PFSK-1 (cell line): ENCODE measurements at regions not wholly inside any gene's neighbourhood (a gene's known extent, or its start where the extent isn't known, plus 50 kb on each side); places are given as distances from the start of the nearest gene placed in this dataset.

Experiments
- FOXP2 ChIP-seq: optimal IDR thresholded peaks from 2 replicates; pipeline ENCODE3; 2011; ENCODE audit warnings: borderline replicate concordance, control low read depth, inconsistent platforms; ENCODE audit not compliant: insufficient read depth; ENCODE audit errors: extremely low read length, extremely low read depth
- POLR2AphosphoS5 ChIP-seq: IDR thresholded peaks from 2 replicates; pipeline ENCODE4 v1.6.1; 2012; ENCODE audit warnings: low read depth, mild to moderate bottlenecking, control low read depth, low read length, moderate library complexity
- REST ChIP-seq, 2 experiments: IDR thresholded peaks; 2 replicates each; pipeline versions ENCODE4 v1.6.1 to v1.8.0; 2011 to 2012; ENCODE audit warnings: low read depth in 2 of 2, low read length in 2 of 2, control low read depth in 1 of 2, inconsistent platforms in 1 of 2, mild to moderate bottlenecking in 1 of 2, moderate library complexity in 1 of 2; ENCODE audit not compliant: insufficient read depth in 1 of 2
- SIN3A ChIP-seq: IDR thresholded peaks from 2 replicates; pipeline ENCODE4 v1.6.1; 2012; ENCODE audit warnings: mild to moderate bottlenecking, low read length, moderate library complexity, borderline replicate concordance; ENCODE audit not compliant: insufficient read depth
- TAF1 ChIP-seq: IDR thresholded peaks from 2 replicates; pipeline ENCODE4 v1.6.1; 2012; ENCODE audit warnings: low read length, control low read depth, borderline replicate concordance; ENCODE audit not compliant: insufficient read depth

DNA sequence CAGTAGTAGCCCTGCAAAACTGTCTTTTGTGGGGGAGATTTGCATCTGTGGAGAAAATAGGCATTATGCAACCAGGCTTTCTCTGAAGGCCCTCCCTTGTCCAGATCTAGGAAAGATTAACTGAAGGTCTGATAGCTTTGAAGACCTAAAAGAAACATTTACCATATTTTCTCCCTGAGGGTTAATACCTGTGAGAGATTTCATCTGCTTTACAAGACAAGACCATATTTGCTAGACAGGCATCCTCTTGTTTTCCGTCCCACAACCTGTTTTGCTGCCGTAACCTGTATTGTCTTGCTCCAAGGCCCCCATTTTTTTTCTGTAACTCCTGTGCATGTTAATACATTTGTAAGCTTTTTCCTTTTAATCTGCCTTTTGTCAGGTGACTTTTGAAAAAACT lies 1985.2 kb upstream of the CDH9 start:
- TF ChIP-seq POLR2AphosphoS5 (no peak), TAF1 (no peak), FOXP2 (no peak), REST (IDR thresholded peaks at IDR 0.05; ENCODE audit: insufficient read depth in 1 of 2, low read depth in 2 of 2, low read length in 2 of 2) (no peak), SIN3A (no peak)

DNA sequence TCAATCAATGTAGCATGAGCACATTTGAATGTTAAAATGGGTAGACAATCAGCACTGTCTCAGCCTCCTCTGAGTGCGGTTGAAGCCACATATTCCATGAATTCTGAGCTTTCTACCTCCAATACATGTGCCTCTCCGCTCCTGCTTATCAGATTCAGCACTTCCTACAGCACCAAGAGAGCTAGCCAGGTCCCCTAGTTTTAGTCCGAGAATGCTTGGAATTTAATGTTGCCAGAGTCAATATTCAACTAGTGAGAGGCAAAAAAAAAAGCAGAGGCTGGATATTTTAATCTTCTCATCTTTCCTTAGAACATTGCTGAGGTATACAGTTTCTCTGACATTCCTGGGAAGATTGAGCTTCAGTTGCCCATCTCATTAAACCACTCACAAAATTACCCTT lies 1979.1 kb upstream of the CDH9 start:
- TF ChIP-seq SIN3A (no peak), REST (IDR thresholded peaks at IDR 0.05; ENCODE audit: insufficient read depth in 1 of 2, low read depth in 2 of 2, low read length in 2 of 2) (no peak), TAF1 (no peak), POLR2AphosphoS5 (no peak), FOXP2 (no peak)

DNA sequence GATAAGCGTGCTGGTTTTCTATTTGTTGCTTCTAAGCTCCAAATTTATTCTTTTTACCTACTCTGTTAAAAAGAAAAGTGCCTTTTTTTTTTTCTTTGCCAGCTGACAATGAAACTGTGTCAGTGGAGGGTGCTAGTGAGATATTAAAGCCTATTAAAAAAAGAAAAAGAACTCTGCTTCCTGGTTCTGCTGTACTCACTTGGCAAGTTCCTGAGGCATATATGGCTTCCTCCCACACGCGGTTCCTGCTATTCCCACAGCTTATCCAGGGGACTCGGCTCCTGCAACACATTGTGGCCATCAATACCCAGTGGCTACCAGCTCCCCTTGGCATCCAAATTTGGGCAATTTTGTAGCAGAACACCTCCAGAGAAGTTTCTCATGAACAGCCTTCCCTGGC lies 1977.7 kb upstream of the CDH9 start:
- TF ChIP-seq TAF1 (no peak), POLR2AphosphoS5 (no peak)

- TF ChIP-seq POLR2AphosphoS5 (no peak), REST (IDR thresholded peaks at IDR 0.05; ENCODE audit: insufficient read depth in 1 of 2, low read depth in 2 of 2, low read length in 2 of 2) (no peak), FOXP2 (no peak), SIN3A (no peak), TAF1 (no peak)
Measured at GRCh38 chr5:29015523-29015922, 1977.1 kb upstream of the CDH9 start.

DNA sequence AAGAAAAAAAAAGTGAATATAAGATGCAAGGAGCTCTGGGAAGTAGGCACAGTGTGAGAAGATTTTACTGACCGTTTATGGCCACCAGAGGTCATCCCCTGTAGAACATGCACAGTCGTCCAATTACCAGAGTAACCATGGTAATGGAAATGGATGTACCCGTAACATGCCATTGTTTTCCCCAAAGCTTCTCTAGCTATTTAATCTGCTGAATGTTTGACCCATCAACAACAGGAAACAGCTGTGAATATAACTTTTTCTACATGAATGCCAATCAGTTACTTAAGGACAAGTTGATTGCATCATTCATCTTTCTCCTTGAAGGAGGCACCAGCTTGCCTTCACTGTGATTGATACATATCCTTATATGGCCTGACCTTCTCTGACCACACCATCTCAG lies 1967.0 kb upstream of the CDH9 start:
- TF ChIP-seq REST (IDR thresholded peaks at IDR 0.05; ENCODE audit: insufficient read depth in 1 of 2, low read depth in 2 of 2, low read length in 2 of 2) (no peak), TAF1 (no peak)

GRCh38 chr5:29002481-29002880 lies 1964.1 kb upstream of the CDH9 start:
- TF ChIP-seq POLR2AphosphoS5 (no peak), TAF1 (no peak), FOXP2 (no peak), SIN3A (no peak), REST (IDR thresholded peaks at IDR 0.05; ENCODE audit: insufficient read depth in 1 of 2, low read depth in 2 of 2, low read length in 2 of 2) (no peak)
